ENCODE measurements at regions not wholly inside any gene's neighbourhood (a gene's known extent, or its start where the extent isn't known, plus 50 kb on each side); places are given as distances from the start of the nearest gene placed in this dataset.

GRCh38 chr13:34628209-34628682 lies 313.8 kb upstream of the NBEA start:
- TF ChIP-seq OVOL3 (tag by site-specific recombination; IDR thresholded peaks at IDR 0.05): no peak
- TF ChIP-seq REPIN1 (tag by site-specific recombination; IDR thresholded peaks at IDR 0.05; ENCODE audit: low read depth): no peak
- TF ChIP-seq PRDM6 (tag by site-specific recombination; IDR thresholded peaks at IDR 0.05): no peak
- TF ChIP-seq RBAK (tag by site-specific recombination; IDR thresholded peaks at IDR 0.05): no peak
- no peak for TF ChIP-seq ZBTB26 (tag by site-specific recombination; optimal IDR thresholded peaks at IDR 0.05)
- TF ChIP-seq HOXA7 (CRISPR knock-in tag; IDR thresholded peaks at IDR 0.05; ENCODE audit: borderline replicate concordance): no peak
- TF ChIP-seq CTCF (tag by site-specific recombination; IDR thresholded peaks at IDR 0.05): no peak
- TF ChIP-seq PRDM10 (tag by site-specific recombination; IDR thresholded peaks at IDR 0.05): no peak
- TF ChIP-seq ZNF660 (tag by site-specific recombination; IDR thresholded peaks at IDR 0.05): no peak
- TF ChIP-seq REST (tag by site-specific recombination; IDR thresholded peaks at IDR 0.05): no peak
- no peak for TF ChIP-seq SALL2 (tag by site-specific recombination; IDR thresholded peaks at IDR 0.05; ENCODE audit: borderline replicate concordance)
- no peak for TF ChIP-seq ZNF324 (tag by site-specific recombination; IDR thresholded peaks at IDR 0.05)
- TF ChIP-seq HIC1 (tag by site-specific recombination; IDR thresholded peaks at IDR 0.05): no peak
